GM23338 (cell line): ENCODE measurements at regions not wholly inside any gene's neighbourhood (a gene's known extent, or its start where the extent isn't known, plus 50 kb on each side); places are given as distances from the start of the nearest gene placed in this dataset.

Source experiments
- ATAC-seq: fragments of 200-7000 bp; cut with Tn5 transposase; 3 replicates; pipeline ENCODE4 v1.9.1; 2020
- DNase-seq: peaks from one replicate; pipeline ENCODE4 v3.0.0-alpha.2; 2015; ENCODE audit warnings: low spot score
- H2AFZ ChIP-seq: fragments of 200-600 bp; sonication (generic); 2 replicates; pipeline ENCODE4 v1.8.0; 2016; ENCODE audit warnings: antibody characterized with exemption, mild to moderate bottlenecking, moderate library complexity
- H3F3A ChIP-seq: fragments of 200-600 bp; sonication (generic); replicated peaks from 2 replicates; pipeline ENCODE4 v1.8.0; 2017; ENCODE audit warnings: antibody characterized with exemption, mixed run types, low read depth
- H3K27ac ChIP-seq: fragments of 200-600 bp; sonication (generic); 2 replicates; pipeline ENCODE4 v1.6.1; 2016; ENCODE audit warnings: low read depth
- H3K27me3 ChIP-seq: fragments of 200-600 bp; sonication (generic); 2 replicates; pipeline ENCODE4 v1.8.0; 2016; ENCODE audit warnings: mild to moderate bottlenecking, mixed run types, moderate library complexity; ENCODE audit not compliant: insufficient read depth
- H3K36me3 ChIP-seq: fragments of 200-600 bp; sonication (generic); 2 replicates; pipeline ENCODE4 v1.8.0; 2016; ENCODE audit warnings: mild to moderate bottlenecking; ENCODE audit not compliant: insufficient read depth
- H3K4me1 ChIP-seq: fragments of 200-600 bp; sonication (generic); 2 replicates; pipeline ENCODE4 v1.8.0; 2016; ENCODE audit warnings: mild to moderate bottlenecking, moderate library complexity; ENCODE audit not compliant: insufficient read depth
- H3K4me2 ChIP-seq: fragments of 200-600 bp; sonication (generic); 2 replicates; pipeline ENCODE4 v1.7.1; 2017; ENCODE audit warnings: mixed run types
- H3K4me3 ChIP-seq: fragments of 200-600 bp; sonication (generic); 2 replicates; pipeline ENCODE4 v1.6.1; 2016; ENCODE audit warnings: mixed run types
- H3K79me2 ChIP-seq: fragments of 200-600 bp; sonication (generic); replicated peaks from 2 replicates; pipeline ENCODE4 v1.8.0; 2017; ENCODE audit warnings: mild to moderate bottlenecking; ENCODE audit not compliant: insufficient read depth
- H3K9me2 ChIP-seq: fragments of 200-600 bp; sonication (generic); 2 replicates; pipeline ENCODE4 v1.8.0; 2017; ENCODE audit not compliant: insufficient read depth
- H4K20me1 ChIP-seq: fragments of 200-600 bp; sonication (generic); replicated peaks from 2 replicates; pipeline ENCODE4 v1.8.0; 2017; ENCODE audit warnings: mild to moderate bottlenecking; ENCODE audit not compliant: insufficient read depth
- H3K27ac Mint-ChIP-seq: 2 replicates; pipeline ENCODE4 v1.8.0; 2020; ENCODE audit warnings: inconsistent platforms, mild to moderate bottlenecking, moderate library complexity, mixed read lengths
- H3K27me3 Mint-ChIP-seq: 3 replicates; pipeline ENCODE4 v1.8.0; 2022; ENCODE audit warnings: low read depth, mild to moderate bottlenecking, moderate library complexity, mixed read lengths, inconsistent platforms; ENCODE audit not compliant: insufficient read depth, poor library complexity
- H3K36me3 Mint-ChIP-seq: 3 replicates; pipeline ENCODE4 v1.8.0; 2021; ENCODE audit warnings: low read depth, mild to moderate bottlenecking, inconsistent platforms, moderate library complexity, mixed read lengths
- H3K4me1 Mint-ChIP-seq: 3 replicates; pipeline ENCODE4 v1.8.0; 2020; ENCODE audit warnings: mild to moderate bottlenecking, inconsistent platforms, mixed read lengths
- H3K4me3 Mint-ChIP-seq: 3 replicates; pipeline ENCODE4 v1.8.0; 2021; ENCODE audit warnings: moderate library complexity, mild to moderate bottlenecking, inconsistent platforms, mixed read lengths
- H3K9me3 Mint-ChIP-seq: 3 replicates; pipeline ENCODE4 v1.8.0; 2020; ENCODE audit warnings: moderate library complexity, mild to moderate bottlenecking, inconsistent platforms, mixed read lengths
- CREB1 ChIP-seq: fragments of 250-450 bp; sonication (Bioruptor Pico); IDR thresholded peaks from 2 replicates; pipeline ENCODE4 v1.5.0; 2020; ENCODE audit warnings: low read depth, mild to moderate bottlenecking, moderate library complexity
- CTCF ChIP-seq, 2 experiments: fragments of 200-600 bp in 1 of 2; sonication (generic) in 1 of 2; conservative IDR thresholded peaks; 2 replicates each; pipeline versions ENCODE4 v1.5.1 to v1.6.1; 2016 to 2017; ENCODE audit warnings: antibody characterized with exemption in 2 of 2, low read depth in 2 of 2, mild to moderate bottlenecking in 2 of 2, moderate library complexity in 1 of 2
- EZH2 ChIP-seq: fragments of 200-600 bp; sonication (generic); IDR thresholded peaks from one replicate; pipeline ENCODE4 v1.8.0; 2017; ENCODE audit warnings: antibody characterized with exemption, mild to moderate bottlenecking, low read depth; ENCODE audit not compliant: unreplicated experiment
- EZH2phosphoT487 ChIP-seq: fragments of 200-600 bp; sonication (generic); IDR thresholded peaks from one replicate; pipeline ENCODE4 v1.8.1; 2018; ENCODE audit warnings: antibody characterized with exemption; ENCODE audit not compliant: unreplicated experiment
- NANOG ChIP-seq: IDR thresholded peaks from 2 replicates; pipeline ENCODE4 v1.6.1; 2016; ENCODE audit warnings: antibody characterized with exemption, borderline replicate concordance
- STAT1 ChIP-seq: IDR thresholded peaks from one replicate; pipeline ENCODE4 v1.6.1; 2016; ENCODE audit warnings: antibody characterized with exemption; ENCODE audit not compliant: unreplicated experiment
- ZNF114 ChIP-seq: fragments of 250-450 bp; sonication (Bioruptor Pico); IDR thresholded peaks from 2 replicates; pipeline ENCODE4 v1.5.0; 2020; ENCODE audit warnings: mild to moderate bottlenecking, moderate library complexity
- ZNF331 ChIP-seq: fragments of 250-450 bp; sonication (Bioruptor Pico); IDR thresholded peaks from 2 replicates; pipeline ENCODE4 v1.5.0; 2020; ENCODE audit warnings: low read depth, mild to moderate bottlenecking, moderate library complexity

GRCh38 chr1:30104551-30104950 is 618.8 kb downstream of the MATN1 start:
- Mint-ChIP-seq H3K27me3 (peaks cover 7% of the 10 kb centered on the region), H3K4me1 (no peaks in the 10 kb centered on the region), H3K36me3 (no peaks in the 10 kb centered on the region), H3K27ac (no peak overlapping the region), H3K9me3 (no peaks in the 10 kb centered on the region; the same call in 2 of the 3 replicates), H3K4me3 (no peak overlapping the region)
- H3K79me2 ChIP-seq: no peaks in the 10 kb centered on the region
- H3K36me3 ChIP-seq: no peaks in the 10 kb centered on the region
- TF ChIP-seq ZNF114 (no peak), CTCF (conservative IDR thresholded peaks at IDR 0.05; ENCODE audit: low read depth in 2 of 2) (no peak), STAT1 (no peak)
- no peak overlapping the region for H2AFZ ChIP-seq
- no peak overlapping the region for H3K27ac ChIP-seq
- H3K27me3 ChIP-seq: no peaks in the 10 kb centered on the region
- no peaks in the 10 kb centered on the region for H3K9me2 ChIP-seq
- H4K20me1 ChIP-seq: no peaks in the 10 kb centered on the region
- DNase-seq: no peak
- no peaks in the 10 kb centered on the region for H3F3A ChIP-seq
- H3K4me2 ChIP-seq: no peak overlapping the region
- H3K4me1 ChIP-seq: no peaks in the 10 kb centered on the region
- no peak for ATAC-seq
- no peak overlapping the region for H3K4me3 ChIP-seq

- Mint-ChIP-seq H3K9me3 (no peaks in the 10 kb centered on the region; the same call in 2 of the 3 replicates), H3K27ac (no peak overlapping the region), H3K27me3 (peaks cover 7% of the 10 kb centered on the region), H3K4me3 (no peak overlapping the region), H3K36me3 (no peaks in the 10 kb centered on the region), H3K4me1 (no peaks in the 10 kb centered on the region)
- Histone ChIP-seq H3K79me2 (no peaks in the 10 kb centered on the region), H3K9me2 (no peaks in the 10 kb centered on the region), H3K4me2 (no peak overlapping the region), H2AFZ (peak overlapping the region; percentile 28; the same call in 1 of the 2 replicates), H3F3A (no peaks in the 10 kb centered on the region), H3K27ac (no peak overlapping the region), H3K4me3 (no peak overlapping the region), H3K4me1 (no peaks in the 10 kb centered on the region), H3K36me3 (no peaks in the 10 kb centered on the region), H3K27me3 (no peaks in the 10 kb centered on the region), H4K20me1 (no peaks in the 10 kb centered on the region)
- DNase-seq (peak; percentile 22), ATAC-seq (peak; percentile 20; the same call in 2 of the 3 replicates)
- TF ChIP-seq NANOG (no peak), CTCF (conservative IDR thresholded peaks at IDR 0.05; ENCODE audit: low read depth in 2 of 2) (0 out of 4 replicates have a peak, but pooled peaks of 1 of the 2 experiments have one; percentile 14)
These were observed 619.5 kb downstream of the MATN1 start for GRCh38 chr1:30103708-30104411.

GRCh38 chr1:30102605-30103004 is 620.8 kb downstream of the MATN1 start:
- Mint-ChIP-seq H3K4me3 (no peak overlapping the region), H3K27me3 (peaks cover 7% of the 10 kb centered on the region), H3K4me1 (no peaks in the 10 kb centered on the region), H3K27ac (no peak overlapping the region), H3K36me3 (no peaks in the 10 kb centered on the region), H3K9me3 (no peaks in the 10 kb centered on the region; the same call in 2 of the 3 replicates)
- Histone ChIP-seq H3K36me3 (no peaks in the 10 kb centered on the region), H4K20me1 (no peaks in the 10 kb centered on the region), H2AFZ (no peak overlapping the region), H3F3A (no peaks in the 10 kb centered on the region), H3K4me3 (no peak overlapping the region), H3K79me2 (no peaks in the 10 kb centered on the region), H3K4me2 (no peak overlapping the region), H3K27ac (no peak overlapping the region), H3K9me2 (no peaks in the 10 kb centered on the region), H3K4me1 (no peaks in the 10 kb centered on the region), H3K27me3 (no peaks in the 10 kb centered on the region)
- ATAC-seq: no peak
- DNase-seq: no peak
- TF ChIP-seq EZH2 (no peak), ZNF331 (no peak), CTCF (conservative IDR thresholded peaks at IDR 0.05; ENCODE audit: low read depth in 2 of 2) (no peak), NANOG (no peak), EZH2phosphoT487 (no peak), CREB1 (CRISPR knock-in tag) (no peak)
